NCI-H2171 (cell line): ENCODE measurements at regions not wholly inside any gene's neighbourhood (a gene's known extent, or its start where the extent isn't known, plus 50 kb on each side); places are given as distances from the start of the nearest gene placed in this dataset.
A peak's percentile ranks its signal among the peaks of the same experiment; 100 is the strongest.

Source experiments
- DNase-seq: peaks from one replicate; lab custom pipeline; 2025; lab: John Stamatoyannopoulos, UW

- no peak for DNase-seq
Measured at GRCh38 chr20:54362283-54362682, 113.1 kb upstream of the DOK5 start.

- no peak for DNase-seq
Measured at GRCh38 chr20:54364365-54364764, 111.0 kb upstream of the DOK5 start.

GRCh38 chr20:54364919-54365318 is 110.5 kb upstream of the DOK5 start:
- DNase-seq: no peak

- DNase-seq: no peak
Measured at GRCh38 chr20:54366669-54367344, 108.6 kb upstream of the DOK5 start.

GRCh38 chr20:54368570-54368969 is 106.8 kb upstream of the DOK5 start:
- peak; percentile 51 for DNase-seq

GRCh38 chr20:54372313-54372712 is 103.1 kb upstream of the DOK5 start:
- no peak for DNase-seq

GRCh38 chr20:54377992-54378773 is 97.2 kb upstream of the DOK5 start:
- no peak for DNase-seq

- no peak for DNase-seq
Measured at GRCh38 chr20:54379893-54380584, 95.4 kb upstream of the DOK5 start.

- peak; percentile 92 for DNase-seq
Measured at GRCh38 chr20:54382419-54382818, 93.0 kb upstream of the DOK5 start.

GRCh38 chr20:54385746-54386145 is 89.6 kb upstream of the DOK5 start:
- DNase-seq: no peak

- no peak for DNase-seq
Measured at GRCh38 chr20:54389596-54390280, 85.7 kb upstream of the DOK5 start.

- DNase-seq: no peak
Measured at GRCh38 chr20:54397292-54398140, 77.9 kb upstream of the DOK5 start.

- no peak for DNase-seq
Measured at GRCh38 chr20:54398814-54399213, 76.6 kb upstream of the DOK5 start.

GRCh38 chr20:54405540-54405939 is 69.9 kb upstream of the DOK5 start:
- DNase-seq: no peak

- DNase-seq: no peak
Measured at GRCh38 chr20:54407459-54407858, 67.9 kb upstream of the DOK5 start.

- DNase-seq: no peak
Measured at GRCh38 chr20:54415967-54416366, 59.4 kb upstream of the DOK5 start.

- peak; percentile 43 for DNase-seq
Measured at GRCh38 chr20:54416770-54417169, 58.6 kb upstream of the DOK5 start.

GRCh38 chr20:54419531-54419930 is 55.9 kb upstream of the DOK5 start:
- no peak for DNase-seq
